ENCODE measurements at regions not wholly inside any gene's neighbourhood (a gene's known extent, or its start where the extent isn't known, plus 50 kb on each side); places are given as distances from the start of the nearest gene placed in this dataset.

DNA sequence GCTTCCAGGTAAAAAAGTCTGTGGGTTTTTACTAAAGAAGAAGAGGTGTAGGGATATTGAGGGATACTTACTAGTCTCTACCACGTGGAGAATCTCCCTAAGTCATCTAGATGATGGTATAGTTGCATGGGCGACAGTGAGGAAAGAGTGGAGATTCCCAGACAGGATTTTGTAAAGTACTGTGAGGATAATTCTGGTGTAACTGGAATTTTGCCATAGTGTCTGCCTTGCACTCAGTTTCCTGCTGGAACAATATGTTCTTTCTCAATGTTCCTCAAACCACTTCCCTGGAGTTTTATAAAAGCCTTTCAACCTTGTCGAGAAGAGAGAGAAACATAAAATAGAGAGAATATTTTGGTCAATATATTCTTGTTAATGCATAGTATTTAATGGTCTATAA is 95.1 kb upstream of the WLS start:
- TF ChIP-seq, protein P1, sequence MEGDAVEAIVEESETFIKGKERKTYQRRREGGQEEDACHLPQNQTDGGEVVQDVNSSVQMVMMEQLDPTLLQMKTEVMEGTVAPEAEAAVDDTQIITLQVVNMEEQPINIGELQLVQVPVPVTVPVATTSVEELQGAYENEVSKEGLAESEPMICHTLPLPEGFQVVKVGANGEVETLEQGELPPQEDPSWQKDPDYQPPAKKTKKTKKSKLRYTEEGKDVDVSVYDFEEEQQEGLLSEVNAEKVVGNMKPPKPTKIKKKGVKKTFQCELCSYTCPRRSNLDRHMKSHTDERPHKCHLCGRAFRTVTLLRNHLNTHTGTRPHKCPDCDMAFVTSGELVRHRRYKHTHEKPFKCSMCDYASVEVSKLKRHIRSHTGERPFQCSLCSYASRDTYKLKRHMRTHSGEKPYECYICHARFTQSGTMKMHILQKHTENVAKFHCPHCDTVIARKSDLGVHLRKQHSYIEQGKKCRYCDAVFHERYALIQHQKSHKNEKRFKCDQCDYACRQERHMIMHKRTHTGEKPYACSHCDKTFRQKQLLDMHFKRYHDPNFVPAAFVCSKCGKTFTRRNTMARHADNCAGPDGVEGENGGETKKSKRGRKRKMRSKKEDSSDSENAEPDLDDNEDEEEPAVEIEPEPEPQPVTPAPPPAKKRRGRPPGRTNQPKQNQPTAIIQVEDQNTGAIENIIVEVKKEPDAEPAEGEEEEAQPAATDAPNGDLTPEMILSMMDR (conservative IDR thresholded peaks at IDR 0.05; ENCODE audit: low read depth, low read length), result no peak
- TF ChIP-seq EZH2phosphoT487 (IDR thresholded peaks at IDR 0.05; ENCODE audit: borderline replicate concordance, low read length), result no peak
- TF ChIP-seq EZH2 (IDR thresholded peaks at IDR 0.05; ENCODE audit: low read length, unreplicated experiment), result no peak
